RWPE2 (cell line): ENCODE measurements at regions not wholly inside any gene's neighbourhood (a gene's known extent, or its start where the extent isn't known, plus 50 kb on each side); places are given as distances from the start of the nearest gene placed in this dataset.
A peak's percentile ranks its signal among the peaks of the same experiment; 100 is the strongest.

ENCODE experiments used
- ATAC-seq: fragments of 200-7000 bp; cut with Tn5 transposase; 3 replicates; pipeline ENCODE4 v1.9.1; 2021; ENCODE audit warnings: low read depth
- DNase-seq: peaks from one replicate; pipeline ENCODE4 v3.0.0-alpha.2; 2020; ENCODE audit warnings: low spot score
- H3K27ac ChIP-seq: fragments of 450-650 bp; 2 replicates; pipeline ENCODE4 v1.5.1; 2017; ENCODE audit warnings: mild to moderate bottlenecking; ENCODE audit not compliant: poor library complexity, severe bottlenecking
- H3K27me3 ChIP-seq: fragments of 250-450 bp; sonication (Bioruptor Pico); 2 replicates; pipeline ENCODE4 v1.5.1; 2021; ENCODE audit warnings: mild to moderate bottlenecking, moderate library complexity; ENCODE audit not compliant: insufficient read depth, poor library complexity, severe bottlenecking
- H3K36me3 ChIP-seq: fragments of 250-450 bp; sonication (Bioruptor Pico); 2 replicates; pipeline ENCODE4 v1.5.1; 2020; ENCODE audit warnings: low read depth, mild to moderate bottlenecking, moderate library complexity
- H3K4me1 ChIP-seq: fragments of 250-450 bp; sonication (Bioruptor Pico); 2 replicates; pipeline ENCODE4 v1.5.1; 2021; ENCODE audit warnings: mild to moderate bottlenecking, moderate library complexity; ENCODE audit not compliant: insufficient read depth, poor library complexity, severe bottlenecking
- H3K4me3 ChIP-seq: fragments of 250-450 bp; sonication (Bioruptor Pico); 2 replicates; pipeline ENCODE4 v1.5.1; 2021; ENCODE audit warnings: mild to moderate bottlenecking, moderate library complexity; ENCODE audit not compliant: severe bottlenecking
- H3K9me3 ChIP-seq: fragments of 250-450 bp; sonication (Bioruptor Pico); 2 replicates; pipeline ENCODE4 v1.5.1; 2021; ENCODE audit warnings: mild to moderate bottlenecking, moderate library complexity; ENCODE audit not compliant: severe bottlenecking
- TF ChIP-seq, protein P1 (sequence below): fragments of 450-650 bp; IDR thresholded peaks from one replicate; pipeline ENCODE4 v1.5.1; 2017; ENCODE audit warnings: mild to moderate bottlenecking, moderate library complexity; ENCODE audit not compliant: poor library complexity, severe bottlenecking

DNA sequence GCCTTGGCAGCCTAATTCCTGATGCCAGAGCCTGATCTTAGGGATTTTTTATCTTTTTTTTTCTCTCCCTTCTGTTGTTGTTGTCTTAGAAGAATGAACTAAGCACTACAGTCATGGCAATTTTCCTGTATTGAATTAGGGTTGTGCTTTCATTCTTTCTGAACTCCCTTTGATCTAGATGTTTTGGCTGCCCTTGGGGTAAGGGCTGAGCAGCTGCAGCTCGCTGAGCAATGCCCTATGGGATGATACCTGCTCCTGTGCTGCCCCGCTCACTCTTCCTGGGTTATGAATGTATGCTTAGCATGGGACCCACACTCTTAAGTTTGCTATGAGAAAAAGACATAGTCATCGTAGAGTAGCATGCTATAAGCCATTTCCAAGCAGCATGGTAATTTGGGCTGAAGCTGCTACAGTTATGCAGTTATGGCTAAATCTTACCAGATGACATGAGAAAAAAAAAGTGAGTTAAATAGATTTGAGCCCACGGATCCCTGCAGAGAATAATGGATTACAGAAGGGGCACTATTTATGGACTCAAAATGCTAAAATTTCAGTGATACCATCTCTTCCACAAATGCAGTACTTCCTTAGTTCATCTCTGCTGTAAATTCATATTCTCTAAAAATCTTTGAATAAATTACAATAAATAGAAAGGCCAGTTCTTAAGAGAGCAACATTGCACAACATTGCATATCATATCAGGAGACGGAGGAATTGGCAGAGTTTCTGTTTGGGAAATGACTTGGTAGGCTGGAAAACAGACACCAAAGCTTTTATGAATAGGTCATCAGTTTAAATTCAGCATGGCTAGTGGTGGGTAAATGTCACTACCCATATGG is 79.2 kb upstream of the PTHLH start:
- Histone ChIP-seq H3K27ac (no peak overlapping the region), H3K9me3 (no peaks in the 10 kb centered on the region), H3K27me3 (no peaks in the 10 kb centered on the region), H3K4me1 (no peaks in the 10 kb centered on the region), H3K36me3 (no peaks in the 10 kb centered on the region), H3K4me3 (no peak overlapping the region)
- ATAC-seq = no peak
- DNase-seq = no peak
- TF ChIP-seq, protein P1, sequence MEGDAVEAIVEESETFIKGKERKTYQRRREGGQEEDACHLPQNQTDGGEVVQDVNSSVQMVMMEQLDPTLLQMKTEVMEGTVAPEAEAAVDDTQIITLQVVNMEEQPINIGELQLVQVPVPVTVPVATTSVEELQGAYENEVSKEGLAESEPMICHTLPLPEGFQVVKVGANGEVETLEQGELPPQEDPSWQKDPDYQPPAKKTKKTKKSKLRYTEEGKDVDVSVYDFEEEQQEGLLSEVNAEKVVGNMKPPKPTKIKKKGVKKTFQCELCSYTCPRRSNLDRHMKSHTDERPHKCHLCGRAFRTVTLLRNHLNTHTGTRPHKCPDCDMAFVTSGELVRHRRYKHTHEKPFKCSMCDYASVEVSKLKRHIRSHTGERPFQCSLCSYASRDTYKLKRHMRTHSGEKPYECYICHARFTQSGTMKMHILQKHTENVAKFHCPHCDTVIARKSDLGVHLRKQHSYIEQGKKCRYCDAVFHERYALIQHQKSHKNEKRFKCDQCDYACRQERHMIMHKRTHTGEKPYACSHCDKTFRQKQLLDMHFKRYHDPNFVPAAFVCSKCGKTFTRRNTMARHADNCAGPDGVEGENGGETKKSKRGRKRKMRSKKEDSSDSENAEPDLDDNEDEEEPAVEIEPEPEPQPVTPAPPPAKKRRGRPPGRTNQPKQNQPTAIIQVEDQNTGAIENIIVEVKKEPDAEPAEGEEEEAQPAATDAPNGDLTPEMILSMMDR = no peak

DNA sequence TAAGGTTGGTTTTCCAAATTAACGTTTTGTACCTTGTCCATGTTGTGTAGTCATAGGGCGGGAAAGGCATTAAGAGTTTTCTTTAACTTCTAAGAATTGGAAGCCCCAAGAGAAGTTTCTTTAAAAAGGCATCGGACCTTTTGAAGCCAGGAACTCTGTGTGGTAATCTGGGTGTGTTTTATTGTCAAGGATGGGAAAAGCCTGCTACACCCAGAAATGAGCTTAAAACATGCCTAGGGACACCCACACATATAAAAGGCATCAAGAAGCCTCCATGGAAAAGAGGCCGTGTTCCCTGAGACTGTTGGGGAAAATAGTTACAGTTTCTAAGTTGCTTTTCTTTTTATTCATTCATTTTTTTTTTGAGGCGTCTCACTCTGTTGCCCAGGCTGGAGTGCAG is 81.0 kb upstream of the PTHLH start:
- no peaks in the 10 kb centered on the region for H3K36me3 ChIP-seq
- no peak for DNase-seq
- H3K4me3 ChIP-seq = no peak overlapping the region
- TF ChIP-seq, protein P1 = no peak
- no peak overlapping the region for H3K27ac ChIP-seq
- no peaks in the 10 kb centered on the region for H3K4me1 ChIP-seq
- no peaks in the 10 kb centered on the region for H3K9me3 ChIP-seq
- ATAC-seq = no peak
- no peaks in the 10 kb centered on the region for H3K27me3 ChIP-seq

DNA sequence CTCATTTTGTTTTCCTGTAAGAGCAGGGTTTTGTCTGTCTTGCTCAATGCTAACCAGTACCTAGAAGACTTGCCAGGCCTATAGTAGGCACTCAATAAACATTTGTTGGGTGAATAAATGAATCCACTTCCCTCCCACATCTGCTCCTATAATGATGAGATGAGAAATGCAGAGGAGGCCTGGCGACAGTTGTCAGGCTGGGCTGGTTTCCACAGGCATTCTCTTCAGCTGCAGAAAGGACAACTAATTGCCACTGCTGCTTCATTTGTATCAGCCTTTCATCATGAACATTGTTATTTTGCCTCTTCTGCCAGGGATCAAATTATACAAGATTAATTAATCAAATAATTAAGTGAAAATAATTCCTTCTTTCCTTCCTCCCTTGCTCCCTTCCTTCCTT is 82.0 kb upstream of the PTHLH start:
- TF ChIP-seq, protein P1 = no peak
- DNase-seq = no peak

GRCh38 chr12:28057856-28058615 is 85.5 kb upstream of the PTHLH start:
- no peaks in the 10 kb centered on the region for H3K27me3 ChIP-seq
- no peaks in the 10 kb centered on the region for H3K4me1 ChIP-seq
- DNase-seq (no peak), ATAC-seq (peak; percentile 41; the same call in 2 of the 3 replicates)
- H3K36me3 ChIP-seq = no peaks in the 10 kb centered on the region
- TF ChIP-seq, protein P1 = no peak
- H3K9me3 ChIP-seq = no peaks in the 10 kb centered on the region
- no peak overlapping the region for H3K4me3 ChIP-seq
- H3K27ac ChIP-seq = no peak overlapping the region

More for the DNA sequence above, 82.0 kb upstream of the PTHLH start:
- Histone ChIP-seq H3K4me3 (no peak overlapping the region), H3K9me3 (no peaks in the 10 kb centered on the region), H3K27ac (no peak overlapping the region), H3K27me3 (no peaks in the 10 kb centered on the region), H3K4me1 (no peaks in the 10 kb centered on the region), H3K36me3 (no peaks in the 10 kb centered on the region)
- no peak for ATAC-seq
